AG10803 (cell line): ENCODE measurements at regions not wholly inside any gene's neighbourhood (a gene's known extent, or its start where the extent isn't known, plus 50 kb on each side); places are given as distances from the start of the nearest gene placed in this dataset.

Source experiments
- DNase-seq: peaks from one replicate; pipeline ENCODE4 v3.0.0; 2010; ENCODE audit warnings: low read depth
- H3K4me3 ChIP-seq: 2 replicates; pipeline ENCODE4 v1.5.1; 2011; ENCODE audit warnings: mild to moderate bottlenecking, low read length, control low read depth
- TF ChIP-seq, protein P1 (sequence below): conservative IDR thresholded peaks from 2 replicates; pipeline ENCODE4 v1.5.1; 2011; ENCODE audit warnings: mild to moderate bottlenecking, low read length, control low read depth, inconsistent platforms

DNA sequence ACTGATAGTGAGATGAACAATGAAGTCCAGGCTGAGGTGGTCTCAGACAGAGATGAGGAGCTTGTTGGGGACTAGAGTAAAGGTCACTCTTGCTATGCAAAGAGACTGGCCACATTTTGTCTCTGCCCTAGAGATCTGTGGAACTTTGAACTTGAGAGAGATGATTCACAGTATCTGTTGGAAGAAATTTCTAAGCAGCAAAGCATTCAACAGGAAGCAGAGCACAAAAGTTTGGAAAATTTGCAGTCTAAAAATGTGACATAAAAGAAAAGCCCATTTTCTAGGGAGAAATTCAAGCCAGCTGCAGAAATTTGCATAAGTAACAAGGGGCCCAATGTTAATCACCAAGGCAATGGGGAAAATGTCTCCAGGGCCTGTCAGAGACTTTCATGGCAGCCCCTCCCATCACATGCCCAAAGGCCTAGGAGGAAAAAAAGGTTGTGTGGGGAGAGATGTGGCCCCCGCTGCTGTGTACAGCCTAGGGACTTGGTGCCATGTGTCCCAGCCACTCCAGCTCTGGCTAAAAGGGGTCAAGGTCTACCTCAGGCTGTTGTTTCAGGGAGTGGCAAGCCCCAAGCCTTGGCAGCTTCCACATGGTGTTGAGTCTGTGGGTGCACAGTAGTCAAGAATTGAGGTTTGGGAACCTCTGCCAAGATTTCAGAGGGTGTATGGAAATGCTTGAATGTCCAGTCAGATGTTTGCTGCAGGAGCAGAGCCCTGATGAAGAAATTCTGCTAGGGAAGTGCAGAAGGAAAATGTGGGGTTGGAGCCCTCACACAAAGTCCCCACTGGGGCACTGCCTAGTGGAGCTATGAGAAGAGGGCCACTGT, 262.8 kb downstream of the DKK2 start:
- TF ChIP-seq, protein P1, sequence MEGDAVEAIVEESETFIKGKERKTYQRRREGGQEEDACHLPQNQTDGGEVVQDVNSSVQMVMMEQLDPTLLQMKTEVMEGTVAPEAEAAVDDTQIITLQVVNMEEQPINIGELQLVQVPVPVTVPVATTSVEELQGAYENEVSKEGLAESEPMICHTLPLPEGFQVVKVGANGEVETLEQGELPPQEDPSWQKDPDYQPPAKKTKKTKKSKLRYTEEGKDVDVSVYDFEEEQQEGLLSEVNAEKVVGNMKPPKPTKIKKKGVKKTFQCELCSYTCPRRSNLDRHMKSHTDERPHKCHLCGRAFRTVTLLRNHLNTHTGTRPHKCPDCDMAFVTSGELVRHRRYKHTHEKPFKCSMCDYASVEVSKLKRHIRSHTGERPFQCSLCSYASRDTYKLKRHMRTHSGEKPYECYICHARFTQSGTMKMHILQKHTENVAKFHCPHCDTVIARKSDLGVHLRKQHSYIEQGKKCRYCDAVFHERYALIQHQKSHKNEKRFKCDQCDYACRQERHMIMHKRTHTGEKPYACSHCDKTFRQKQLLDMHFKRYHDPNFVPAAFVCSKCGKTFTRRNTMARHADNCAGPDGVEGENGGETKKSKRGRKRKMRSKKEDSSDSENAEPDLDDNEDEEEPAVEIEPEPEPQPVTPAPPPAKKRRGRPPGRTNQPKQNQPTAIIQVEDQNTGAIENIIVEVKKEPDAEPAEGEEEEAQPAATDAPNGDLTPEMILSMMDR, result no peak
- DNase-seq, result peak; percentile 86
- no peak overlapping the region for H3K4me3 ChIP-seq

DNA sequence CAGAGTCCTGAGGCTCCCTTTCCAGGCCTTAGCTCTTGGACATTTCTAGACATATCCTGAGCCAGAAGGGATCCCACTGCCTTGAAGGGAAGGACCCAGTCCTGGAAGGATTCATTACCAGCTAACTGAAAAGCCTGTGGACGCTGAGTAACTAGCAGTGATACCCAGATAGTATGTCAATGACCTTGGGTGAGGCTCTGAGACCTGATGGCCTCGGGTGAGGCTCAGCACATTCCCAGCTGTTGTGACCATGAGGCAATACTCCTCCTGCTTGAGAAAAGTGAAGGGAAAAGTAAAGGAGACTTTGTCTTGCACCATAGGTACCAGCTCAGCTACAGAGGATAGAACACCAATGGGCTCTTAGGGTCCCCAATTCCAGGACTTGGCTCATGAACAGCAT, 268.1 kb downstream of the DKK2 start:
- H3K4me3 ChIP-seq, result no peak overlapping the region
- DNase-seq, result no peak
- TF ChIP-seq, protein P1, result no peak

DNA sequence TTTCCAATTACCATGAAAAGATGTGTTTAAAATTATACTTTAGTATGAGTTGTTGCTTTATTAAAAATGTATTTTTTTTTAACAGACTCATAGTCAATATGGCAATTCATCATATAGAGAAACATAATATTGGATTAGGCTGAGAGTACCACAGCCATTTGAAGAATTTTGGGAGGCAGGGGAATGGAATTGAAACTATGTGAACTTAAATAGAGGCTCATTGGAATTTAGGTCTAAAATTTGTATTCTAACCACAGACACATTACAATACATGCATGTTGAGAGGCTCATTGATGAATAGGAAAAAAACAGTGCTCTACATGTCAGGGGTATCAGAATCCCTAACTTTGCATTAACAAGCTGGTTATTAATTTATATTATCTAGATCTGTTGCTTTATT, 269.6 kb downstream of the DKK2 start:
- TF ChIP-seq, protein P1, result no peak
- peak; percentile 89 for DNase-seq
- H3K4me3 ChIP-seq, result no peak overlapping the region

DNA sequence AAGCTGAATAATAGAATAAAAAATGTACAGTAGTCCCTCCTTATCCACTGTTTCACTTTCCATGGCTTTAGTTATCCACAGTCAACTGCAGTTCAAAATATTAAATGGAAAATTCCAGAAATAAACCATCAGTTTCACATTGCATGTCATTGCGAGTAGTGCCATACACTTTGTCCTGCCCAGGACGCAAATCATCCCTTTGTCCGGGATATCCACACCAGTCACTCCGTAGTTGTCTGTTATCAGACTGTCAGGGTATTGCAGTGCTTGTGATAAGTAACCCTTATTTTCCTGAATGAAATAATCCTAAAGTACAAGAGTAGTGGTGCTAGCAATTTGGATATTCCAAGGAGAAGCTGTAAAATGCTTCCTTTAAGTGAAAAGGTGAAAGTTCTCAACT, 271.3 kb downstream of the DKK2 start:
- H3K4me3 ChIP-seq, result no peak overlapping the region
- TF ChIP-seq, protein P1, result no peak
- no peak for DNase-seq

DNA sequence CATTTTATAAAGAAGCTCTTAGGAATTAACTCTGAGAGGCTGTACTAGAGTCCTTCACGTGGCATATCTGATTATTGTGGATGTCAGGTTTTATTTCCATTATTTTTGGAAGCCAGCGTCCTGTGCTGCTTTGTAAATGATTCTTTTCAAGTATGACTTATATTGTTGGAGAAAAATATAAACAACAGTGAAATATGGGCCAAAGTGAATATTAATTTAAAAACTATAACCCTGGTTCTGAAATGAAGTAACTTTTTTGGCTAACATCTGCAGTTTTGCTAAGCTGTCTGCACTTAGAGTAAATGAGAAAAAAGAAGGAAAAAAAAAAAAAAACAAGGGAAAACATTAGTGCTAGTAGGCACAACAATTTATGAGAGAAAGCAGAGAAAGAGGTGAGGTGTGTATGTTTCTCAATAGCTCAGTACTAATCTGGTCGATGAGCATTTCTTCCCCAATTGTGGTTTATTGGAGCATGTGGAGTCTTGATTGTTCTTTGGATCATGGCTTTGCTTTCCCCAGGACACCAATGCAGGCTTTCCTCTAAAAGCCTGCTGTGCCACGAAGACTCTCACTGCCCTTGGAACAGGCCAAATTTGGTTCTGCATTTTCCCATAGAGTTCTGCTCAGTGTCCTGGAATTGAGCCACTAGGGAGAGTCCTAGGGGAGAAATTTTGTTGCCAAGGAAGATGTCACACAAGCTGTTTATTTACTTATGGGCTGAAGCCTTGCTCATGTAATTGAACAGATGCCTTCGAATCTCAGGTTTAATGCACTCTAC, 273.3 kb downstream of the DKK2 start:
- H3K4me3 ChIP-seq, result no peak overlapping the region
- TF ChIP-seq, protein P1, result no peak
- peak; percentile 83 for DNase-seq

DNA sequence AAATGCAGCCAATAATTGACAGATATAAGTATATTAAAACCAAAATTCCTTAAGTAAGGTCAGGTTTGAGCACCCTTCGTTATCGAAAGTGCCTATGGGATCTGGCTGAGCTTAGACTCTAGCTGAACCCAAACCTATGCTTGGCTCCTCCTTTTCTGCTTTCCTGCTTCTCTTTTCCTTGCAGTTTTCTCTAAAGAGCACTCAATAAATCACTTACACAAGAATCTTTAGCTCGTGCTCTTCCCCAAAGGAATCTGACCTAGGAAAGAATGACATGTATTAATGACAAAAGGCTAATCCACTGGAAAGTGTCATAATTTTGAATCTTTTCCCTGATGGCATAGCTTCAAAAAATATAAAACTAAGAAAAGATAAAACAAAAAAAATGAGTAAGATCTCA, 282.7 kb downstream of the DKK2 start:
- TF ChIP-seq, protein P1, result no peak
- no peak overlapping the region for H3K4me3 ChIP-seq
- peak; percentile 48 for DNase-seq
